ENCODE measurements at regions not wholly inside any gene's neighbourhood (a gene's known extent, or its start where the extent isn't known, plus 50 kb on each side); places are given as distances from the start of the nearest gene placed in this dataset.

- dilution Hi-C loops (cut with HindIII; ENCODE audit: low sequenced_read_pairs, unreplicated experiment): no loop called here
- CTCF ChIA-PET: no interaction called here
Observed at GRCh38 chr14:101028971-101029667, 125.6 kb upstream of the RTL1 start.

More at GRCh38 chr14:101028971-101029667, 125.6 kb upstream of the RTL1 start:
- no peak overlapping the region for H2BK5ac ChIP-seq (ENCODE audit: low read depth, low read length, poor library complexity, severe bottlenecking)
- no peak overlapping the region for H3K18ac ChIP-seq (ENCODE audit: low read depth, low read length)
- H4K5ac ChIP-seq (ENCODE audit: low read depth, low read length): no peak overlapping the region
- no peak overlapping the region for H2BK15ac ChIP-seq (ENCODE audit: low read depth, low read length)
- no peak for ATAC-seq (ENCODE audit: low read depth)
- TF ChIP-seq POLR2A (IDR thresholded peaks at IDR 0.05; ENCODE audit: low read depth, low read length) (no peak), NFE2L2 (IDR thresholded peaks at IDR 0.05; ENCODE audit: low read depth, low read length) (no peak), CTCF (conservative IDR thresholded peaks at IDR 0.05; ENCODE audit: low read depth, low read length) (no peak), FOS (IDR thresholded peaks at IDR 0.05; ENCODE audit: low read depth, low read length) (no peak), RAD21 (IDR thresholded peaks at IDR 0.05; ENCODE audit: low read length) (no peak), RCOR1 (IDR thresholded peaks at IDR 0.05; ENCODE audit: insufficient replicate concordance, low read length) (no peak), MAFK (IDR thresholded peaks at IDR 0.05; ENCODE audit: low read depth, low read length) (no peak), USF2 (IDR thresholded peaks at IDR 0.05; ENCODE audit: low read depth, low read length) (no peak), RFX5 (IDR thresholded peaks at IDR 0.05; ENCODE audit: low read depth, low read length) (no peak), CEBPB (IDR thresholded peaks at IDR 0.05; ENCODE audit: low read depth, low read length) (no peak), MAZ (IDR thresholded peaks at IDR 0.05; ENCODE audit: borderline replicate concordance, low read depth, low read length) (no peak), MXI1 (IDR thresholded peaks at IDR 0.05; ENCODE audit: borderline replicate concordance, low read depth, low read length) (no peak), SMC3 (IDR thresholded peaks at IDR 0.05; ENCODE audit: low read depth, low read length) (no peak), CHD1 (IDR thresholded peaks at IDR 0.05; ENCODE audit: low read depth, low read length) (no peak), BHLHE40 (IDR thresholded peaks at IDR 0.05; ENCODE audit: low read depth, low read length) (no peak)
- TF ChIP-seq, protein P1, sequence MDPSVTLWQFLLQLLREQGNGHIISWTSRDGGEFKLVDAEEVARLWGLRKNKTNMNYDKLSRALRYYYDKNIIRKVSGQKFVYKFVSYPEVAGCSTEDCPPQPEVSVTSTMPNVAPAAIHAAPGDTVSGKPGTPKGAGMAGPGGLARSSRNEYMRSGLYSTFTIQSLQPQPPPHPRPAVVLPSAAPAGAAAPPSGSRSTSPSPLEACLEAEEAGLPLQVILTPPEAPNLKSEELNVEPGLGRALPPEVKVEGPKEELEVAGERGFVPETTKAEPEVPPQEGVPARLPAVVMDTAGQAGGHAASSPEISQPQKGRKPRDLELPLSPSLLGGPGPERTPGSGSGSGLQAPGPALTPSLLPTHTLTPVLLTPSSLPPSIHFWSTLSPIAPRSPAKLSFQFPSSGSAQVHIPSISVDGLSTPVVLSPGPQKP (IDR thresholded peaks at IDR 0.05; ENCODE audit: borderline replicate concordance, low read depth, low read length): no peak
- H4K91ac ChIP-seq (ENCODE audit: insufficient read depth, low read depth, low read length): no peak overlapping the region
- no peak overlapping the region for H2AK9ac ChIP-seq (replicated peaks; ENCODE audit: low read depth, low read length, poor library complexity)
- no peak overlapping the region for H3K4me2 ChIP-seq (ENCODE audit: low read depth, low read length)
- H4K20me1 ChIP-seq (ENCODE audit: insufficient read depth, low read length): peaks cover 70% of the 10 kb centered on the region
- no peak overlapping the region for H3K14ac ChIP-seq (replicated peaks; ENCODE audit: low read depth, low read length)
- no peak overlapping the region for H4K8ac ChIP-seq (ENCODE audit: low read depth in 2 of 2, low read length in 2 of 2)
- peaks cover 87% of the 10 kb centered on the region for H3K36me3 ChIP-seq (ENCODE audit: control insufficient read depth, insufficient read depth, low read length)
- H3K9me1 ChIP-seq (ENCODE audit: insufficient read depth, low read length): peaks cover 7% of the 10 kb centered on the region; the same call in 1 of the 2 replicates
- no peaks in the 10 kb centered on the region for H3K27me3 ChIP-seq (ENCODE audit: control insufficient read depth, insufficient read depth, low read length)
- 95% methylated on average over 8 of the region's 20 CpGs; no CpG with 5 or more reads in 1 of the 2 experiments for whole genome bisulfite sequencing, 2 experiments (ENCODE audit: extremely low coverage in 2 of 2, insufficient read length in 1 of 2)
- no peak overlapping the region for H3K4ac ChIP-seq (ENCODE audit: low read depth, low read length)
- POLR2A ChIA-PET (ENCODE audit: unreplicated experiment): no interaction called here
- no peaks in the 10 kb centered on the region for H3K9me3 ChIP-seq (ENCODE audit: control insufficient read depth, insufficient read depth, low read length)
- no peak overlapping the region for H3K9ac ChIP-seq (ENCODE audit: low read depth, low read length)
- no peak overlapping the region for H2BK120ac ChIP-seq (ENCODE audit: low read depth, low read length)
- BruUV-seq (replicated peaks): no TSS peak
- H2BK20ac ChIP-seq (ENCODE audit: low read depth, low read length): no peak overlapping the region
- no peak overlapping the region for H2AK5ac ChIP-seq (ENCODE audit: low read depth, low read length)
- H3K4me1 ChIP-seq (ENCODE audit: control insufficient read depth, insufficient read depth, low read length): no peaks in the 10 kb centered on the region
- H3K23ac ChIP-seq (ENCODE audit: low read depth, low read length): no peak overlapping the region
- no peak overlapping the region for H2AFZ ChIP-seq (replicated peaks; ENCODE audit: low read length, poor library complexity)
- no peak overlapping the region for H3K56ac ChIP-seq (ENCODE audit: extremely low read depth, insufficient read depth, low read length)
- intact Hi-C loops (cut with micrococcal nuclease): no loop called here
- in situ Hi-C loops (cut with MboI; ENCODE audit: low sequenced_read_pairs): no loop called here
- no peak for DNase-seq
- peaks cover 13 to 66% of the 10 kb centered on the region in 2 experiments for H3K79me1 ChIP-seq (ENCODE audit: low read depth in 1 of 2, low read length in 2 of 2)
- no peak overlapping the region for H3K4me3 ChIP-seq (ENCODE audit: insufficient read depth, low read depth, low read length)
- no peak overlapping the region for H3K27ac ChIP-seq (ENCODE audit: insufficient read depth, low read length)
